Pons (tissue), 1 donor: ENCODE measurements at regions not wholly inside any gene's neighbourhood (a gene's known extent, or its start where the extent isn't known, plus 50 kb on each side); places are given as distances from the start of the nearest gene placed in this dataset.
"Not testable (repeated sequence)": the region's sequence is repeated elsewhere in the genome, so short reads cannot be mapped to it uniquely, and the experiment has no call there.

Source experiments
- DNase-seq: peaks from one replicate; pipeline ENCODE4 v3.0.0-alpha.2; 2016; ENCODE audit warnings: low spot score

DNA sequence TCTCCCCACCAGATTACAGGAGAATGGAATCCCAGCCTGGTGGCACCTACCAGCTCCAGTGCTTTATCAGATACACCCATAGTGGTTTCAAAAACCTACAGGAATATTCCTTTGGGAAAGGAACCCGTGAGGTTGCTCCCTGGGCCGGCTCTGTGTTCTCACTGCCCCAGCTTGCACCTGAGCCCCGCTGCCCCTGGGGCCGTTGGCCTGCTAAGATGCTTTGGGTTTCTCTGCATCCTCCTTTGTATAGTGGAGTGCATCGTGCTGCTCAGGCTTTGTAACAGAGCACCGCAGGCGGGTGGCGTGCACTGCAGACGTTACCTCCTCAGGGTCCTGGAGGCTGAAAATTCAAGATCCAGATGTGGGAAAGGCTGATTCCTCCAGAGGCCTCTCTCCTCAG, 414.1 kb downstream of the BRD1 start:
- DNase-seq = no peak

DNA sequence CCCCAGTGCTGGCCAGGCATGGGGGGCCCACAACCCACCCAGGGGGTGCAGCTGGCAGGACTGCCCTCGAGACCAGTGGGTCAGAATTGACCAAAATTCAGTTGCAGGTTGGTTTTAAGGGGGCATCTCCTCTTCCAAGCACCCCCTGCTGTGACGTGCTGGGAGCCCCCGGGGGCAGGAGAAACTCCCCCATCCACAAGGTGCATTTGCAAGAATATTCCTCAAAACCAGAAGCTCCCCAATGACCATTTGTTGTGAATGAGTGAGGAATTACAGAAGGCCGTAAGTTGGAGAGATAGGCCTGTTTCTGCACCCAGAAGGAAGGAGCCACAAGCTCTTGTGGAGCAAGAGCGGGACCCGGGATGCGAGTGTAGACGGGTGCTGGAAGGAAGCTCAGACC, 414.5 kb downstream of the BRD1 start:
- no peak for DNase-seq

DNA sequence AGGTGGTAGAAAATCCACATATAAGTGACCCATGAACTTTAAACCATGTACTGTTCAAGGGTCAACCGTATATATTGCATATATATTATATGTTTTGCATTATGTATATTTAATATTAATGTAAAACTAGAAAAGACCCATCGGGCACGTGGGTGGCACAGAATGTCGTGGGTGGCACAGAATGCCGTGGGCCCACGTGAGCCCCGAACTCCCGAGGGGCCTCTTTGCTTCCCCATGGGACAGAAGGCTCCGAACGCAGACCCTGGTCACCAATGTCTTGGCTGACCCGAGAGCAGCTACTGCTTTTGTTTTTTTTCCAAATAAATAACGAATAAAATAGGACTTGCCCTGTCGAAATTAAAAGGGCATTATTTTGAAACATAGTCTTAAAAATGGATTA, 415.4 kb downstream of the BRD1 start:
- DNase-seq = no peak

DNA sequence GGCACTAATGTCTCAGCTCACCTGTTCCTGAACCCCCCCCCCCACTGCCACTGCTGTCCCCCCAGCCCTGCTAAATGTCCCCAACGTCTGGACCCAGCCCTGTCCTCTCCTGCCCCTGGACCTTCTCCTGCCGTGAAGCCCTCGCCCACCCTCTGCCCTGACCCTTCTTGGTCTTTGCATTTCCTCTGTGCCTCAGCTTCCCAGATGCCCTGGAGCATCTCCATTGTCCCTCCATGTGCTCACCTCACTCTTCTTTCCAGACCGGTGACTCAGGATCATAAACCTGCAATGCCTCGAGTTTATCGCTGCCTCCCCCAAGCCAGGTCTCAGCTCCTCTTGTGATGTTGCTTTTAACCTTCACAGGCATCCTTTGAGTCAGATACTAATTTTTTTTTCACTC, 416.4 kb downstream of the BRD1 start:
- no peak for DNase-seq

DNA sequence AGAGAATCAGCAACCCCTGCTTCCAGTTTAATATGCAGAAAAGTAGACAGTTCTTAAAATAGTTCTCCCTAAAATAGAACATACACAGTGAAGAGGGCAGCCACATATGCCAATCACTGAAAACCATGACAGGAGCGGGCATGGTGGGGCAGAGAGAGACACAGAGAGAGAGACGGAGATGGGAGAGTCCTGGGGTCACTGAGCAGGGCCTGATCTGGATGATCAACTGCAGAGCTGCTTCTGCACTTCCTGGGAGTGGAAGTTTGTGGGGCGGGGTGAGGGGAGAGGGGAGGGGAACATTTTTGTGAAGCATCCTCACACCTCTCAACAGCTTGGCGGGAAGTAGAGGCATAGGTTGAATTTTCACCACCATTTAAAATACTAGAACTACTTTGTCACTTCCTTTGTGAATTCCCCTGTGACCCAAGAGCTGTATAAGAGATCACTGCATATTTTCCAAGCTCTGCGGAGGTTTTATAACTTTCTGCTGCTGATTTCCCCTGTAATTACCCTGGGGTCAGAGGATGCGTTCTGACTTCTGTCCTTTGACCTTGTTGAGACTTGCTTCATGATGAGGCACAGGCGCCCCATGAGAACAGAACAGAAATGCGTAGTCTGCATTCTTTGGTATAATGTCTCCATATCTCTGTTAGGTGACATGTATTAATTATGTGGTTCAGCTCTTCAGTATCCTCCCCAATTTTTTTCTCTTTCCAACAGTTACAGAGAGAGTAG, 419.4 kb downstream of the BRD1 start:
- DNase-seq = no peak

DNA sequence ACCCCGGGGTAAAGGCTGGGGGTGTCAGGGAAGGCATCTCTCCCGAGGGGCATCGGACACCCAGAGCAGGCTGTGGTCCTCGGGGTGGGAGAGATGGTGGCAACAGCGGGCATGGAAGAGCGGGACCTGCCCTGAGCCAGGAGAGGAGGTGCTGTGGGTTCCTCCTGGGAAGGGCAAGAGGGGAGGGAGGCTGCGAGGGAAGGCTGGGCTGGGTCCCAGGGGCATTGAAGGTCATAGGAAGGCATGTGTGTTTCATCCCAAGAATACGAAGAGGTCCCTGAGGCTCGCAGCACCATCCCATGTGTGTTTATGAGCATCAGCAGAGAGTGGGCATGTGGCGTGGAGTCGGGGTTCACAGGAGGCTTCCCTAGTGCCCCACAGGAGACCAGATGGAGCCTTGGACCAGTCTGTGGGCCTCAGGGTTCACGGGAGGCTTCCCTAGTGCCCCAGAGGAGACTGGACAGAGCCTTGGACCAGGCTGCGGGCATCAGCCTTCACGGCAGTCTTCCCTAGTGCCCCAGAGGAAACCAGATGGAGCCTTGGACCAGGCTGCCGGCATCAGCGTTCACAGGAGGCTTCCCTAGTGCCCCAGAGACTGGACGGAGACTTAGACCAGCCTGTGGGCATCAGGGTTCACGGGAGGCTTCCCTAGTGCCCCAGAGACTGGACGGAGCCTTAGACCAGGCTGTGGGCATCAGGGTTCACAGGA, 420.6 kb downstream of the BRD1 start:
- DNase-seq = no peak

DNA sequence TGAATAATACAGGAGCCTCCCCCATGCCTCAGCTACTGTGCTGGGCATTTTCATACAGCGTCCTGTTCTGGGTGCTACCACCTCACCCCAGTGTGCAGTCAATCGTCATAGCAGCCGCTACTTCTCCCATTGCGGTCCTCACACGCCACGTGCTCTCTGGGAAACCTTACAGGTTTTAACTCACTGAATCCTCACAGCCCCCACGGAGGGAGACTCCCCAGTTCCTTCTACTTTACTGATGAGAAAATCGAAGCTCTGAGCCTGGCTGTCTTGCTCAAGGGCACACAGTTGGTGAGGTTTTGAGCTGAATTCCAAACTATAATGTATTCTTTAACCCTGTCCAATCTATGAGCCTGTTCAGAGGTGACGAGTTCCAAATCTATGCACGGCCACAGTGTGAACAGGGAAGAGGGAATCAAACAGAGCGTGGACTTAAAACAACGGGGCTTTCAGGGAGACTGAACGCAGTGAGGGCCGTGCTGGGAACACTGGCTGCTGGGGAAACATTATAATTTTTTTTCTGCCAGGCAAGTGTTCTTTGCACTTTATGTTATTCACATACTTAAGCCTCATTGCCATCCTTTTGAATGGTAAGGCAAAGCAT, 421.5 kb downstream of the BRD1 start:
- DNase-seq = no peak

DNA sequence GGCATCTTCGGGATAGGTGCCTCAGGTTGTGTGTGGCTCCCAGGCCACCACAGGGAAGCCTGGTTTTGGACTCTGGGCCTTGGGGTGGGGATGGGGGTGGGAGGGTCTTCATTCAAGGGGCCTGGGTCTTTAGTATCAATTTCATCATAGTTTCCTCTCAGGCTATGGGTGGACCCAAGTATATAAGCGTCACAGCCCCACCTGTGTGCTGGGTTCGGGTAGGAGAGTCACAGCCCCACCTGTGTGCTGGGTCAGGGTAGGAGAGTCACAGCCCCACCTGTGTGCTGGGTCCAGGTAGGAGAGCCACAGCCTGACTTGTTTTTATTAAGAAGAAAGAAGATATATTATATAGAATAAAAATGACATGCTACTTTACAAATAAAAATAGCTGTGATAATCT, 422.1 kb downstream of the BRD1 start:
- DNase-seq = no peak

DNA sequence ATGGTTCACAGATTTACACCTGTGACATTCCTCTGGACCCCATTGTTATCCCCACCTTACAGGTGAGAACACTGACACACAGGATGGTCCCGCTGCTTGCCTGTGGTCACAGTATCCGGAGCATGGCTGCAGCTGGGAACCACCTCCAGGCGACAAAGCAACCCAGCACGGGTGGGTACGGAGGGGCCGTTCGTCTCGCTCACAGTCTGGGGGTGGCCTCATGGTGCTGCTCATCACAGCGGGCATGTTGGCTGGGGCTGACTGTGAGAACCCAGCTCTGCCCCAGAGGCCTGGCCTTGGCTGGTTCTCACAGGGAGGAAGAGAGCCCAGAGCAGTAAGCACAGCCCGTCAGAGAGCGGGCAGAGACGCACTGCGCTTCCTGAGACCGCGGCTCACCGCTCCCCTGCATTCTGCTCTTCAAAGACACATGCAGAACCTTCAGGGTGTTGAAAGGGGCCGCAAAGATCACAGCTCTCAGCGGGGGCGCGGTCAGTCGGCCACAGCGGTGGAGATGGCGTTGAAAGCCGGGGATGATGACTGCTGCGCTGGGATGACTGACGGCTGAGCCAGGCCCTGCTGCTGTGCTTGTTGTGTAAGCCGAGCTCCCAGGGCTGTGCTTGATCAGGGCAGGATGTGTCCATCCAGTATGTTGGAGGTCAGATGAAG, 423.0 kb downstream of the BRD1 start:
- no peak for DNase-seq

DNA sequence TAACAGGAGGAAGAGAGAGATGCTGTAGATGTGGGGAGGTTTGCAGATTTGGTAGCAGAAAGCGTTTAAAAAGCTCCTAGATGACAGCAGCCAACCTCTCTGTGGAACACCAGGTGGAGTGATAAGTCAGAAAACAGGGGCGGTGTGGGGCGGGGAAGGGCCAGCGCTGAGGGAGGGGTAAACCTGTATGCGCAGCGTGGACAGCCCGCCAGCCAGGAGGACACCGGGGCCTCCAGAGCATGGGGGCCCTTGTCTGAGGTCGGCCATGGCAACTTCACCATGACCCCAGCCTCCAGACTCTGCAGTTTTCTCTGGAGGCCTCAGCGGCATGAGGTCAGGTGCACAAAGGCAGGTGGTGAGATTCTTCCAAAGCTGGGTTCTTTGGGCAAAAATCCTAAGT, 423.7 kb downstream of the BRD1 start:
- no peak for DNase-seq

DNA sequence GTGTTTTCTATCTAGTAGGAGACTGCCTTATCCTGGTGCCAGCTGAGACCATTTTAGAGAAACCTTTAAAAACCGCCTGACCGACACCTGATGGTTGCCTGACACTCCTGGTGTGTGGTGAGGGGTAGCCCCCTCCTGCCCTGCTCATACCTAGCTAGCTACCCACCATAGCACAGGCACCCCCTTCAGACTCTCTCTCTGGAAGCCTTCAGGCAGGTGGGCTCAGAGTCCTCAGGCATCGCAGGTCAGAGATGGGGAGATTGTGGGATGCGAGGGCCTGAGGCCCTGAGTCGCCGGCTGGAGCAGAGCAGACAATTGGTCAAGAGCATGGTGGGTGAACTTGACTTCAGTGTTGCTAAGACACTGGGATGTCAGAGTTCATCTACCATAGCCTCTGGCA, 424.6 kb downstream of the BRD1 start:
- no peak for DNase-seq

DNA sequence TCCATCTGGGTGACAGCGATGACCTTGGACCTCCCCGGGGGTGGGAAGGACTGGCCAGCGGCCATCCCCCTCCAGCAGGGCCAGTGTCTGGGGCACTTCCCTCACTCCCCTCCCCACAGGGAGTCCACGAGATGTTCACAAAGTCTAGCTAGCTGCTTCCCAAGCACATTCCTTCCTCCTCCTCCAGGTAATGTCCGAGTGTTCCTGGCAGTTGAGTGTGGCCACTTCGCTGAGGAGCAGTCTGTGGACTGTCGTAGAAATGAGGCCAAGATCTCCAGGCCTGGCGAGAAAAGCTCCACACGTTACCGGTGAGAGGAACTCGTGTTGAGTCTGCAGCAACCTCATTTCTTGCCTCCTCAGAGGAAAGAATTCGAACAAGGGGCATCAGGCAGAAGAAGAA, 425.5 kb downstream of the BRD1 start:
- DNase-seq = no peak

DNA sequence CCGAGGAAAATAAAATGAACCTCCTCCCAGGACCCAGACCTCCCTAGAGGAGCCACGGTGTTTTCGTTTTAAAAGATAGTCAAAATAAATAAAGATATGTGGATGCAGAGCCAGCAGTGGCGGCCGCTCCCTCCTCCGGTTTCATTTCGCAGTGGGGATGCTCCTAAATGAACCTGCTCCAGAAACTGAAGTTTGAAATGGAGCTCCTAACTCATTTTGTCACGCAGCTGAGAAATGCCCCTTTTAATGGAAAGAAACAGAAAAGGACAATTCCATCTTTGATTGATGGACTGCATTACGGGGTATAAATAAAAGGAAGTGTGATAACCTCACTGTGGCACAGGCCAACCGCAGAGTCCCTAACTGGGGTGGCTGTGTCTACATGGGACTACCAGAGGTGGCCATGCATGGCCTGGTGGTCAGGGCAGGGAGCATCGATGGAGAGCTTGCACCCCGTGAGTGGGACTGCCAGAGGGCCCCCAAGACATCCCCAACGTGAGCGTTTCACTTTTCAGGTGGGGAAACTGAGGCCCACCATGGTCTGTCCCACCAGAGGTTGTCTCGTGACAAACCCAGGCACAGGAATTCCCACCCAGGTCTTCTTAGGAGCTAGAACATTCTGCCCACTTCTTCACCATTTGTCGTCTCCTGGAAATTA, 426.6 kb downstream of the BRD1 start:
- no peak for DNase-seq

DNA sequence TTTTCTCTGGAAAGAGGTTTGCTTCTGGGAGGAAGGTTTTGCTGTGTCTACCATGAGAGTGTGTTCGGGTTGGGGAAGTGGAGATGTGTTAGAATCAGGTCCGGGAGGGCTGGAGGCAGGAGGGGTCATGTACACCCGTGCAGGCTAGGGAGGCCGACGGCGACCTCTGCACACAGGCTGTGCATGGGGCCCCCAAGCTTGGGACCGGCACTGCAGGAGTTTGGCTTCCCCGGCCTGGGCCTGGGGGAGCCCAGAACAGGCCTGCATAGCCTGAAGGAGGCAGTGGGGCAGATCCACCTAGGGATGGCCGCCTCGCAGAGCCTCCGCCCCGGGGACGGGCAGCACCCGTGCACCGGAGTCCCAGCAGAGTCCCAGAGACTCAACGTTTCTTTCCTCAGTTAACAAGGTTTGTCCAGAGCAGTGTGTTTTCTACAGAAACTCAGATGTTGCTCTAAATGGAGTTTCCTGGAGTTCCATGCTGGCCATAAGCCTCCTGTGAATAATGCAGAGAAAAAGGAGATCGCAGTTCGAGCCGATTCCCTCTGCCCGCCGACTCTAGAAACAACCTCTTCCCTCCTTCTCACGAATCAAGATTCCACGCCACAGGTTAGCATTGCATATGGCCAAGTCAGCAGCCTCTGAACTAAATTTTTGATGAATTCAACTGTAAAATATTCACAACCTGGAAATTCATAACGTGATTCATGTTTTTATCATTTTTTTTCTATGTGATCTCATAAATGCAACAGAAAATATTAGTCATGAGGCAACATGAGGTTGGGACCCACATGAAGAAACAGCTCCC, 427.3 kb downstream of the BRD1 start:
- DNase-seq = no peak

DNA sequence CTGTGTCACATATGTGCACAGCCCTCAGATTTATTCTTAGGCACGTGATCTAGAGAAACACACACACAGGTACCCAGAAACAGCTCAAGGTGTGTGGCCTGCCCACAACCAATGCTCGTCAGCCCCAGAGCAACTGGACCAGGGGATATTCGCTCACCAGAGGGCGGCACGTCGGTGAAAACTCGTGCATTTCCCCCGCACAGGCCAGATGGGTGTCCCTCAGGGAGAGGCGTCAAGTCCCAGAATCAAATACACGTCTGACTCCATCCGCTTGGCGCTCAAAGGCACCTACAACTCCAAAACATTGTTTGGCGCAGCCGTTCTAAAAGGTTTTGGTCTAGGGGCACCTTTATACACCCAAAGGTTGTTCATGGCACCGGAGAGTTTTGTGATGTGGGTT, 429.0 kb downstream of the BRD1 start:
- DNase-seq = no peak

DNA sequence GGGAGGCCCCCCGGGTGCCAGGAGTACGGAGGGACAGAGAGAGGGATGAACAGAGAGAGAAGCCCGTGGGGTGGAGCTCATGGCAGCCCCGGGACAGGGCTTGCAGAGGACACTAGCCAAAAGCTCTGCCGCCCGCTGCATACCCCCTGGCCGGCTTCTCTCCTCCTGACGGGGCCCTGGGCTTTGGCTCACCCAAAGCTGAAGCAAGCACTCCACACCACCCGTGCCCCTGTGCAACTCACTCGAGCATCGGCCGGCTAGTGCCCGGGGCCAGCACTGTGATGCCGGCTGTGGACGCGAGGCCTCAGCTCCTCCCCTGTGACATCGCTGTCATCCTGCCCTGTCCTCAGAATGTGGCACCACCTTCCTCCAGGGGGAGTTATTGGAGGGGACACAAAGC, 429.6 kb downstream of the BRD1 start:
- no peak for DNase-seq

DNA sequence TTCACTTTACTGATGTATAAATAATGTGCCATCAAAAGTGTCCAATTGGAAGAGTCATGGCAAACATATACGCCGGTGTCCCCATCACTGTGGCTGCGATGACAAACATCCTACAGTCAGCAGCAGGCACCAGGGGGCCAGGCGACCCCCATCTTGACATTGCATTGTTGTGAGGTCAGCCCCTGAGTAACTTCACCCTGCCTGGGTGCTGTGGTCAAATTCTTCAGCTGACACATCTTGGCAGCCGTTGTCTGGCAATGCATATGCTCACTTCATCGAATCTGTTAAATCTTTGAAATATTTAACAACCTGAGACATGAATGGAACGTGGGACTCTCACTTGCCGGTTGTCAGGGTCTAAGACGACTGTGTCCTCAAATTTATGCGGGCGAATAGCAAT, 430.9 kb downstream of the BRD1 start:
- no peak for DNase-seq

DNA sequence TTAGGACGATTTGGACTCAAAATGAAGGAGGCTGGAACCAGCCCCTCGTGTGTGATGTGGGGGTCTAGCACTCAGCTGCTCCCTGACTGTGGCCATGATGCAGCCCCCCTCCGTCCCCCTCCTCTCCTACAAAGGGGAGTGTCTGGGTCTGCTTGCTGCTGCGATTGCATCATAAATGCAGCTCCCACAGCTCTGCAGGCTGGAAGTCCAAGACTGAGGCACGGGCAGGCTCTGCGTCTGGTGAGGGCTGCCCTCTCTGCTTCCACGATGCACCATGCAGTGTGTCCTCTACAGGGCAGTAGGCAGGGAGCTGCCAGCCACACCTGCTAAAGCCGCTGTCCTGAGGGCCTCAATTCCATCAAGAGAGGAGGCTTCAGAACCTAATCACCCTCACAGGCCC, 432.1 kb downstream of the BRD1 start:
- DNase-seq = no peak

DNA sequence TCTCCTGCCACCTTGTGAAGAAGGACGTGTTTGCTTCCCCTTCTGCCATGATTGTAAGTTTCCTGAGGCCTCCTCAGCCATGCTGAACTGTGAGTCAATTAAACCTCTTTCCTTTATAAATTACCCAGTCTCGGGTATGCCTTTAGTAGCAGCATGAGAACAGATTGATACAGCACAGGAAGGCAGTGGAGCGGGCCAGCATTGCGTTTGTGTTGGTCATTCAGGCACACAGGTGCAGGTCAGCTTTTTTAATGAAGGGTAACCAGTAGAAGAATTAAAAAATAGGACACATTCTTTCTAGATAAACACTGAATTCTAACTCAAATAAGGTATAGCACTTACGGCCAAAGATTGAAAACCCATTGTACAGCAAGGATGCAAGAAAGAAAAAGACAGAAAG, 432.6 kb downstream of the BRD1 start:
- not testable (repeated sequence) for DNase-seq

DNA sequence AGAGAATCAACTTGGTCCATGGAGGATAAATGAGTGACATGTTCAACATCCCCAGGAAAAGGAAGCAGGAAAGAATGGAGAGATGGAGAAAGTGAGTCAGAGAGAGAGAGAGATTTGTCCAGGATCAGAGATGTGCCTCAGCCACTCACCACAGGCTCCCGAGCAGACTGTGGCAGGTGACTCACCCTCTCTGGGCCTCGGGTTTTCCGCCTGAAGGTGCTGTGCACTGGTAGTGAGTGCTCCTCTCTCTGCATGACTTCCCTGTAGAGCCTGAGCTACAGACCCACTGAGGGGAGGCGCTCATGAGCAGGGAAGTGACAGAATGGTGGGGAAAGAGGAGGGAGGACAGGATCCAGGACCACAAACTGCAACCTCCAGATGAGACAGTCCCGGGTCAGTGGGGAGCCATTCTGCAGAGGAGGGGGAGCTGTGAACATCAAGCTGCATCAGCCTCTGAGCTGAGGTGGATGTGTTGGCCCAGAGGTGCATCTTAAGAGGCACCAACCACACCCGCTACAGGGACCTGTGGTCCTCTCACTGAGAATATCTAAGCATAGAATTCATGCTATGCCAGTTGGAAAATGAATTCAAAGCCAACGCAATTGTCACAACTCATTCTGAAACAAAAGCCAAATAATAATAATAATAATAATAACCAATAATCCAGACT, 433.4 kb downstream of the BRD1 start:
- no peak for DNase-seq

DNA sequence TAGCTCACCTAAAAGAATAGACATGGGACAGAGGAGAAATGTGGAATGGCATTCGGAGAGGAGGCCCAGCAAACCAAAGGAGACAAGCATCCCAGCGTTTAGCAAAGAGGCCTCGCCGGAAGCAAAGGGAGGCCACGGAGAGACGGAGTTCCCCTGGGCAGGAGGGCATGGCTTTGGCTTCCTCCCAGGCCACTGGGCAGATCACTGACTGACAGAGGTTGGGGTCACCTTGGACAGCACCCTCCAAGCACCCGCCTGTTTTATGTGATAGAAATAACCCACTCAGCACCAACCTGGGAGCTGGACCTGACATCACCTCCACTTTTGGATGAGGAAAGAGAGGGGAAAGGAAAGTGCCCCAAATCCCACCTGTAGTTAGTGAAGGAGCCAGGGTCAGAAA, 434.1 kb downstream of the BRD1 start:
- no peak for DNase-seq
